Panc1 (cell line): ENCODE measurements at regions not wholly inside any gene's neighbourhood (a gene's known extent, or its start where the extent isn't known, plus 50 kb on each side); places are given as distances from the start of the nearest gene placed in this dataset.

Source experiments
- POLR2AphosphoS5 ChIP-seq: IDR thresholded peaks from 2 replicates; pipeline ENCODE4 v1.6.1; 2012; ENCODE audit warnings: mild to moderate bottlenecking, low read depth, low read length, moderate library complexity
- SIN3A ChIP-seq: IDR thresholded peaks from 2 replicates; pipeline ENCODE4 v1.6.1; 2012; ENCODE audit warnings: low read depth, mild to moderate bottlenecking, low read length, moderate library complexity, borderline replicate concordance; ENCODE audit not compliant: insufficient read depth
- TF ChIP-seq, protein P1 (sequence below): fragments of 450-650 bp; IDR thresholded peaks from 2 replicates; pipeline ENCODE4 v1.5.1; 2017; ENCODE audit warnings: mild to moderate bottlenecking
- TF ChIP-seq, protein P2 (sequence below), 2 experiments: IDR thresholded peaks; 2 replicates each; pipeline ENCODE4 v1.6.1; 2011 to 2012; ENCODE audit warnings: low read depth in 2 of 2, control low read depth in 1 of 2, low read length in 1 of 2, mild to moderate bottlenecking in 1 of 2, moderate library complexity in 1 of 2; ENCODE audit not compliant: insufficient read depth in 1 of 2

DNA sequence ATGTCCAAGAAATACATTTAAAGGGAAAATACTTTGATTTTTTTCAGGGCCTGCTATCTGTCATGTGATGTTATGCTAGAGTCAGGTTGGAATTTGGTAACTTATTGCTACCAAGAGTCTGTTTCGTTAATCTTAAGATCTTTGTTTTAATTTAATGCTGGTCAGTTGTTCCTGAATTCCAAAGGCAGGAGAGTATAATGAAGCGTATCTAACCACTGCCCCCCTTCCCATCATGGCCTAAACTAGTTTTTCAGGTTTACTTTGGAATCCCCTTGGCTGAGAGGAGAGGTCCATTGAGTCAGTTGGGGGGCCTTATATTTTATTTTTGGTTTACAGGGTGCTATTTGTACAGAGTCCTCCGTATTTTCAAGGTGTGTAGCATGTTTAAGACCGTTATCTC is 116.3 kb upstream of the SLC7A1 start:
- TF ChIP-seq, protein P1, sequence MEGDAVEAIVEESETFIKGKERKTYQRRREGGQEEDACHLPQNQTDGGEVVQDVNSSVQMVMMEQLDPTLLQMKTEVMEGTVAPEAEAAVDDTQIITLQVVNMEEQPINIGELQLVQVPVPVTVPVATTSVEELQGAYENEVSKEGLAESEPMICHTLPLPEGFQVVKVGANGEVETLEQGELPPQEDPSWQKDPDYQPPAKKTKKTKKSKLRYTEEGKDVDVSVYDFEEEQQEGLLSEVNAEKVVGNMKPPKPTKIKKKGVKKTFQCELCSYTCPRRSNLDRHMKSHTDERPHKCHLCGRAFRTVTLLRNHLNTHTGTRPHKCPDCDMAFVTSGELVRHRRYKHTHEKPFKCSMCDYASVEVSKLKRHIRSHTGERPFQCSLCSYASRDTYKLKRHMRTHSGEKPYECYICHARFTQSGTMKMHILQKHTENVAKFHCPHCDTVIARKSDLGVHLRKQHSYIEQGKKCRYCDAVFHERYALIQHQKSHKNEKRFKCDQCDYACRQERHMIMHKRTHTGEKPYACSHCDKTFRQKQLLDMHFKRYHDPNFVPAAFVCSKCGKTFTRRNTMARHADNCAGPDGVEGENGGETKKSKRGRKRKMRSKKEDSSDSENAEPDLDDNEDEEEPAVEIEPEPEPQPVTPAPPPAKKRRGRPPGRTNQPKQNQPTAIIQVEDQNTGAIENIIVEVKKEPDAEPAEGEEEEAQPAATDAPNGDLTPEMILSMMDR: no peak
- TF ChIP-seq, protein P2, sequence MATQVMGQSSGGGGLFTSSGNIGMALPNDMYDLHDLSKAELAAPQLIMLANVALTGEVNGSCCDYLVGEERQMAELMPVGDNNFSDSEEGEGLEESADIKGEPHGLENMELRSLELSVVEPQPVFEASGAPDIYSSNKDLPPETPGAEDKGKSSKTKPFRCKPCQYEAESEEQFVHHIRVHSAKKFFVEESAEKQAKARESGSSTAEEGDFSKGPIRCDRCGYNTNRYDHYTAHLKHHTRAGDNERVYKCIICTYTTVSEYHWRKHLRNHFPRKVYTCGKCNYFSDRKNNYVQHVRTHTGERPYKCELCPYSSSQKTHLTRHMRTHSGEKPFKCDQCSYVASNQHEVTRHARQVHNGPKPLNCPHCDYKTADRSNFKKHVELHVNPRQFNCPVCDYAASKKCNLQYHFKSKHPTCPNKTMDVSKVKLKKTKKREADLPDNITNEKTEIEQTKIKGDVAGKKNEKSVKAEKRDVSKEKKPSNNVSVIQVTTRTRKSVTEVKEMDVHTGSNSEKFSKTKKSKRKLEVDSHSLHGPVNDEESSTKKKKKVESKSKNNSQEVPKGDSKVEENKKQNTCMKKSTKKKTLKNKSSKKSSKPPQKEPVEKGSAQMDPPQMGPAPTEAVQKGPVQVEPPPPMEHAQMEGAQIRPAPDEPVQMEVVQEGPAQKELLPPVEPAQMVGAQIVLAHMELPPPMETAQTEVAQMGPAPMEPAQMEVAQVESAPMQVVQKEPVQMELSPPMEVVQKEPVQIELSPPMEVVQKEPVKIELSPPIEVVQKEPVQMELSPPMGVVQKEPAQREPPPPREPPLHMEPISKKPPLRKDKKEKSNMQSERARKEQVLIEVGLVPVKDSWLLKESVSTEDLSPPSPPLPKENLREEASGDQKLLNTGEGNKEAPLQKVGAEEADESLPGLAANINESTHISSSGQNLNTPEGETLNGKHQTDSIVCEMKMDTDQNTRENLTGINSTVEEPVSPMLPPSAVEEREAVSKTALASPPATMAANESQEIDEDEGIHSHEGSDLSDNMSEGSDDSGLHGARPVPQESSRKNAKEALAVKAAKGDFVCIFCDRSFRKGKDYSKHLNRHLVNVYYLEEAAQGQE (IDR thresholded peaks at IDR 0.05; ENCODE audit: insufficient read depth in 1 of 2, low read depth in 2 of 2, low read length in 1 of 2): no peak
- TF ChIP-seq POLR2AphosphoS5 (no peak), SIN3A (no peak)
